ENCODE measurements at regions not wholly inside any gene's neighbourhood (a gene's known extent, or its start where the extent isn't known, plus 50 kb on each side); places are given as distances from the start of the nearest gene placed in this dataset.
A peak's percentile ranks its signal among the peaks of the same experiment; 100 is the strongest.

DNA sequence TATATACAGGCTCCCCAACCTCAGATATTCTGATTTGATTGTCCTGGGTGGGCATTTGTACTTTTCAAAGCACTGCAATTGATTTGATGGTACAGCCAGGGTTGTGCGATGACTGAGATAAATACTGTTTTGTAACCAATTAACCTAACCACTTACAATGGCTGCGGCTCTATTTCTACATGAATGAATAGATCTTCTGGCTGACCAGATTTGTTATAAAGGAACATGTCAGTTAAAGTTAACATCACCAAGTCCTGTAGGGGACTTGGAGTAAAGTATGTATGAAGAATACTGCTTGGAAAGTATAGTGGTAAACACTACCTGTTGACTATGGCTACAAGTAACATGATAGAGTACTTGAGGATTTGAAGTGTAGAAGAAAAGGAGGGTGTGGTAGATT lies 369.2 kb upstream of the JAG1 start:
- DNase-seq (ENCODE audit: low spot score) = no peak

DNA sequence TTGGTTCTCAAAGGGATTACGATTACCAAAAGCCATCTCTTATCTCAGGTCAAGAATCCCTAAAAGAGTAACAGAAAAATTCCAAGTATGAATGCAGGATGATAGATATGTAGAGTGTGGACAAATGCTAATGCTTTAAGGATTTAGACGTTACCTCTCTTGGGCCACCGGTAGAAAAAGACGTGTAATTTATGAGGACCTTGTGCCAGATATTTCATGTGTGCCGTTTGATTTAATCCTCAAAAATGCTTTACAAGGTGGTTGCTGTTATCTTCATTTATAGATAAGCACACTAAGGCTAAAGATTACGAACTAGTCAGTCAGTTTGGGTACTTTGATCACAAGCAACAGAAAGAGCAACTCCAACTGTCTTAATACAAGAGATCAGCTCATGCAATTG lies 370.8 kb upstream of the JAG1 start:
- DNase-seq (ENCODE audit: low spot score) = no peak

DNA sequence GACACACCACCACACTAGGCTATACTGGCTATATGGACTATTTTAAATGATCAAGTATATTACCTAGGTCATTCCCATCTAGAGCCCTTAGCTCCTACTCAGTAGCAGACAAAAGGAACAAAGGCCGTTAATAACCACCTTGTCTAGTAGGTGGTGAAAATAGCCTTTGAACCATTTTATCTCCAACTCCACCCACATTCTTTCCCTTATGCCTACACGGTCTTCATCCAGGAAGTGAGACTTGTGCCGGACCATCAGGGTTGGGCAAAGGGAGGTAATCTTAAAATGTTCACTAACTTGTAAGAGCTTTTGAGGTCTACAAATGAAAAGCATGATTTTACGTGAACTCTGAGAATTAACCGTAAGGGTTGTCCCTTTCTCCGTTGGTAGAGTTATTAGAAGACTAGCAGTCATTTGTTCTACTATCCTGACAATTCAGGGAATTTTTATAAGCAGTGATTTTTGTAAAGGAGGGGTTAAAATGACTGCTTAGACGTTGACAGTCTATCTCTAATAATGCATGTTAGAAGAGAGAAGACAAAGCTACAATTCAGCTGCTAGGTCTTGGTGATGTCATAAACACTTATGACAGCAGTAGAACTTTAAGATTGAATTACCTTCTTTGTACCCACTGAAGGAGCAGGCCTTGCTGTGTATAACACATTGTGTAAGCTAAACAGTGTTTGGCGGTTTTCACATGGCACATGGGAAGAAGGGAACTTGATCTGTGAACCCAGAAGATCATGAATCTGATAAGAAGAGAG lies 371.8 kb upstream of the JAG1 start:
- DNase-seq (ENCODE audit: low spot score) = no peak

DNA sequence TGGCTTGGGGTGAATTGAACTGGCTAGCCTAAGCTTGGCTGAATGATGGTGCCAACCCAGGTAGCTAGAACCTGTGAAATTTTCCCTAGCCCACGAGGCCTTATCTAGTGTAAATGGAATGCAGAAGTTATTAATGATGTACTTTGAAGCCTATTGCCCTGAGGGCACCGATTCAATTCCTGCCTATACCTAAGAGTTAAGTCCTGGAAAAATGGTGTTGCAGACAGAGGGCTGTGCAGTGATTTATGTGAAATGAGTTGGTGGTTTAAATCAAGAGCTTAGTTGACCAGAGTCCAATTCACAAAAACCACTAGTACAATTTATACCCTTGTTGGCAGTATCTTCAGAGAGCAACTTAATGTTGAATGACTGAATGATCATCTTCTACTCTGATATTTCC lies 373.8 kb upstream of the JAG1 start:
- no peak for DNase-seq (ENCODE audit: low spot score)

DNA sequence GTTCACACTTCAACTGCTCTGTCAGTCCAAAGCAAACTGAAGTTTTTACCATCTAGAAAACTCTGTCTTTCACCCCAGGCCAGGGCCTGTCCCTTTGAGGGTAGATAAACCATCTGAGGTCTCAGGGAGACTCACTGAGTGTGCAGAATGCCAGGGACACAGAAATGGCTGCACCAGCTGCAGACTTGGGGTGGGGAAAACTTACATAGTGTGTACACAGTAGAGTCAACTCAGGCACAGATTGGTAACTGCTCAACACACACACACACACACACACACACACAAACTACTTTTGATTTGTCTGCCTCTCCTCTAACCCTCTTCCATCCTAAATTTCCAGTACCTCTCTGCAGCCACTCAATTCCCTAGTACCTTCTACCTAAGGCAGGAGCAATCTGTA lies 374.9 kb upstream of the JAG1 start:
- DNase-seq (ENCODE audit: low spot score) = no peak

DNA sequence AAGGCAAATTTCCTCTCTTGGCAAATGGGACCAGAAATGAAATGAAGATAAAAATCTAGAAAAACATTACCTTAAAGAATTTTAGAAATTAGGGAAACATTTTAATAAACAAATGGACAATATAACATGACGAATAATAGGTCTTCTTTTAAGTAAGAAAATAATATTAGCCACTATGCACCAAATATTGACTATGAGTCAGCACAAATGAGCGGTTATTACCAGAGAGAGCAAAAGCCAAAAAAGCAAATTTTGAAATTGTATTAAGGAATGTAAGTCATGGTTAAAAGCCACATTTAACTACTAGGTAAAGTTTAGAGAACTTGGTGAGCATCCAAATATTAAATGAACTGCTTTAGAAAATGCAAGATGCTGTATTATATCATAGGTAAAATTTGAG lies 376.6 kb upstream of the JAG1 start:
- no peak for DNase-seq (ENCODE audit: low spot score)

DNA sequence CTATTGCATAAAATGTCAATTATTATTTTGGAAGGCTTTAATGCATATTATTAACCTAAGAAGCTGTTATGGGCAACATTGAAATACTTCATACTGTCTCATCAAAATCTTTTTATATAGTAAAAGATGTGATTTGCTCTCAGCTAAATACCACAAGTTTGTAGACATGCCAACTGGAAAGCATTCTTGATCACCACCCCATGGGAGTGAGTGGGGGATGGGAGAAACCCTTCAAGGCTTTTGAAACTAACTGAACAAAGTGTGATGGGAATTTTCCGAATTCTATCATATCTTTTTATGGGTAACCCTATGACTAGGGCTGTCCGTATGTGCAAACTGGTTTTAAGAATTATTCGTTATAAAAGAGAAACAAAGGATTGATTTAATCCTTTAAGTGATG lies 377.3 kb upstream of the JAG1 start:
- DNase-seq (ENCODE audit: low spot score) = no peak

DNA sequence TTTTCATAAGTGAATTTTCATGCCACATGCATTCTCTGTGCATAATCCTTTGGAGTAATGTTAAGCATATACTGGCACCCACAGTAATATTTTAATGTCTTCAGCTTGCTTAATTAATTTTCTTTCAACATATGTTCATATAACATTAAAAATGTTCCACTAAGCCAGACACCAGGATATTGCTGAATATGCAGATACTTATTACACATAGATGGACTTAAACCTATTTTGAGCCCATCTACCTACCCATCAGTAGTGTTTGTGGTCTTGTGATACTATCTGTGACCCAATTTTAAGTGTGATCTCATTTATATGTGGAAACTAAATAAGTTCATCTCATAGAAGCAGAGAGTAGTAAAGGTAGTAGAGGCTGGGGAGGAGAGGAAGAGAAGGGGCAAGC lies 379.5 kb upstream of the JAG1 start:
- no peak for DNase-seq (ENCODE audit: low spot score)

DNA sequence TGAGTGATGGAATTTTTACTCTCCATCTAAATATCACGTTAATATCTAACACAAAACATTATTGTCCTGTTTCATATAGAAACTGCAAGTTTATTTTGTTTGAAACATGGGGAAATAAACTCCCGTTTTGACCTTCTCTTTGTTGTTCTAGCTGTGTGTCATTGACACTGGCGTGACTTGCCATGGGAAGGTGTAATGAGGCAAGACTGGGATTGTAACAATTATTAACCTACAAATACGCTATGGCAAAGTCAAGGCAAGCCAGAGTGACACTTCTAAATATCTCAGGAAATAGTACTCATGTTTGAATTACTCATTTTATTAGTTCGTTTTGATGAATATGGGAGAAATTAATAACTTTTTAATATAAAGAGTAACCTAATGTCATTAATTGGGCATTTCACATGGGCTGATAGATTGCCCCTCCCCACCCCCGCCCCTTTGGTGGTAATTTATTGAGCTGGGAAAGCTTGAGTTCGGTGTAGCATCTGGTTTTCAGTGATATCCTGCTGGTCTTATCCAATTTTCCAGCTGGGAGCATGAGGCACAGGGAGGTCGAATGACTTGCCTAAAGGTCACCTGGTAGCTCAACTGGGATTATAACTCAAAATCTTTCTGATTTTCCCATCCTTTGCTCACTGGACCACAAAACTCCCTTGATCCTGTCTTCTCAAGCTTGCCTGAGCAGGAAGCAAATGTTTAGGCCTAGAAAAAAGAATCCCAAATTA lies 380.6 kb upstream of the JAG1 start:
- DNase-seq (ENCODE audit: low spot score) = no peak

DNA sequence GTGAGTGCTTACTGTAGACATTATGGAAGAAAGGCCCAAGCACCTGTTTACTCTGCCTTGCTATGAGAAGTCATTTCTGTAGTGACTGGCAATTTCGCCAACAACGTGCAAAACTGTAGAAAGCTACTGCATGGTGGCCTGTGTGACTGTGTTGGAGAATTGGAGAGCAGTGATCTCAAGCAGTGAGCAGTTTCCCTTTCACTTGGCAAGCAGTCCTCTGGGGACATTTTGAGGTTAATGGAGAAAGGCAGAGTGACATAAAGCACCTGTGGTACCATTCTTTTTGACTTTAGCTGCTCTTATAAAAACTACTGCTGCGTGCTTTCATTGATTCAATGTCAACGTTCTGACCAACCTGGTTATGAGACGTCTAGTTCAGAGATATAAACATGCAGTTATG lies 382.6 kb upstream of the JAG1 start:
- no peak for DNase-seq (ENCODE audit: low spot score)

DNA sequence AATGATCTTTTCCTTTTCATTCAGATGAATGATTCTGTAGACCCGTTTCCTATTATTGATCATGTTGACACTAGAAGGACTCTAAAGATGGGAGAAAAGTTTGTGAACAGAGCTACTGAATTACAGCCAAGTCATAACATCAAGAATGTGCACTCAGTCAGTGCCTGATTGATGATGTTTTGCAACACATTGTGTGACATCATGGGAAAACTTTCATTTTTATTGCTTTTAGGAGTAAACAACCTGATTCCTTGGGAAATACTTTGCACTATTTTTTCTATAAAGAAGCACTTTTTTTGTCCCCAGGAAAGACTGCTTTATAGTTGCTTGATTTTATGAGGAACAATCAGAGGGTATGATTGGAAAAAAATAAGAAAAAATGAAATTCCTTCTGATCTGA lies 383.8 kb upstream of the JAG1 start:
- no peak for DNase-seq (ENCODE audit: low spot score)

DNA sequence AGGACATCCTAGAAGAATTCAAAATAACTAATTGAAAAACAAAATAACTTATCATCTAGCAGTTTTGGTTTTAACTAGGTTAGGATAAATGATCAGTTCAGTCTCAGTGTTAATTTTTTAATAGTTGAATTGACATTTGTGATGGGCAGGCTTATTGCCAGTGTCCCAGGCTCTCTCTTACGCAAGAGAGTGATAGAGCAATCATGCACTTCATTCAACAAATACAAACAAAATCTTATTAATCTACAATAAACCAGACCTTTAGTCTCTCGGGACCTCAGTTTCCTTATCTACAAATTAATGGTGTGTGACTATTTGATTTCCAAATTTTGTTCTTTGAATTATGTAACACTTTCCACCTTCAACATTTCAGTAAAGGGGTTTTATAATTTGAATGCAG lies 385.9 kb upstream of the JAG1 start:
- no peak for DNase-seq (ENCODE audit: low spot score)

DNA sequence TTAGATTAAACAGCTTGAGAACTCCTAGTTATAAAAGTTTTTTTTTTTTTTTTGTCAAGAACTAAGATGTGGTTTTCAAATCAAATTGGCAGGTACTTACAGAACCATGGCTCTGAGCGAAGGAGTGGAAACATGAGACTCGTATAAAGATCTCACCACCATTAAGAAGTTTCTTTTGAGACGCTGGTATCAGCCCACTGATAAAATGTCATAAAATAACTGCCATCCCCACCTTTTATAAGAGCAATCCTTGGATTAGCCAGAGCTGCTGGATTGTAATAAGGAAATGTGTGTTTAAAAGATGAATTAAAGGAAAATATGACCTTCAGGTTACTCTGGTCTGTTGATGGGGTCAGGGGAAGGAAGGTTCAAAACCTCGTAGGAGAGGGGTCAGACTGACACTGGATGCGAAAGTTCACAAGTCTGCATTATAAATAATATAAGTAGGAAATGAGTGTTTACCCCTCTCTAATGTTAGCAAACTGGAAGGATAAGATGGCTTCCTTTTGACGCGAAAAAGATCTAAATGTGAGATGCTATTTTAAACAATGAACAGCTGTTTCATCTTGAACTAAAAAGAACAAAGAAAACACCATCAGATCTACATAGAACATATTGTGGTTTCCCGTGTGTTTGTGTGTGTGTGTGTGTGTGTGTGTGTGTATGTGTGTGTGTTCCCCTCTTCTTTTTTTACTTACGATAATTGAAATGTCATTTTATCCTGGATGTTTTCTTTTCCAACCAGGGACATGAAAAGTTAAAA lies 386.8 kb upstream of the JAG1 start:
- DNase-seq (ENCODE audit: low spot score) = no peak

DNA sequence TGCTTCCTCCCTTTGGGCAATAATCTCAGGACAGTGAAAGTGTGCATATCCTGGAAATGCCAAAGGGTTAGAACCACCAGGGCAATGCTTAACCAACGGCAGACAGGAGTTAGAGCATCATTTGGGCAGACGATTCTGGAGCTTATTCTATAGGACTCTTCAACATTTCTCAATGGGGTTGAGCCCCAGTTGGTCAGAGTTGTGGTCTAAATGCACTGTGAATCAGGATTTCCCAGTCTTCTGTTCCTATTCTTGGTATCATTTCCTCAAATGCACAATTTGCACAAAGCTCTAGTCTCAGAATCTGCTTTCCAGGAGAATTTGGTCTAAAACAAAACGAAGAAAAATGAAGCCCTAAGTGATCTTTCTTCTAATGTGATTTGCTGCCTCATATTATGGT lies 389.6 kb upstream of the JAG1 start:
- peak; percentile 46 for DNase-seq (ENCODE audit: low spot score)

DNA sequence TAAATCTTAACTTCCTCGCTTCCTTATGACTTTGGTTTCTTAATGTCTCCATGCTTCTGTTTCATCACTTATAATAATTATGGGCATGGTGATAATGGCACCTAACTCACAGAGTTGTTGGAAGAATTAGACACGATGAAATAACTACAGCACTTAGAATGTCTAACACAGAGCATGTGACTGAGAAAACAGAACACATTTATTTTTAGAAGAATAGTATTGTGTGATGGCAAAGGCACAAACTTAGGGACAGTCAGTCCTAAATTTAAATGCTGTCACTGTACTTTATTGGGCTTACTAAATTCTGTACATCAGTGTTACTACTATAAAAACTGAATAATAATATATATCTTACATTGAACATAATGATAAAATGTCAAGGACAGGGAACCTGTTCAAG lies 391.1 kb upstream of the JAG1 start:
- no peak for DNase-seq (ENCODE audit: low spot score)

DNA sequence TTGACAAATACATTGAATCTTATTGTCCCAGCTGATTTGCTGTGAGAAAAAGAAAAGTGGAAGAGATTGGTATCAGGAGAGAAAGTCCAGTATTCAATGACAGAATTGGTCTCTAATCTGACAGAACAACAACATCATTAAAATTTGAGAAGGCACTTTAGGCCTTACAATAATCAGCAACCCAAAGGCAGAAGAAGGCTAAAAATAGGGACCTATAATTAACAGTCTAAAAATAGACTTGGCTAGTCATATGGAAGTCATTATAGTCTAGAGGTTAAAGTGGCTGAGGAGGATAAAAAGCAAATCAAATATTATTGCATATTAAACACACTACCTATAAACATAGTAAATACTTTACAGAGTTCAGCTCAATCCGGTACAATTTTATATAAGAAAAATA lies 393.6 kb upstream of the JAG1 start:
- DNase-seq (ENCODE audit: low spot score) = no peak

DNA sequence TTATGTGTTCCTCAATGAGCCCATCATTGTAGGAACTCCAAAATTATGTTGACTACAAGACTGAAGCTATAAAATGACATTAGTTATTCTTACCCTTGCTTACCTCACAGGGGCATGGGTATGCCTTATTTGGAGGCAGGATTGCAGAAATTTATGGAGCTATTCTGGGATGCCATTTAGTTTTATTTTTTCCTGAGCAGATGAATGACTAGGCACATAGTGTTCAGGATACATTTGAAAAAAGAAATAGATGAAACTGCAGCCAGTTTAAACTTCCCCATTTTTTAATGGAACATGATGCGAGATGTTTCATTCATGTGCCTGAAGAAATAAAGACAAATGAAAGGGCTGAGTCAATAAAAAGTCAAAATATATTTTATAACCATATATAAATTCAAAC lies 399.2 kb upstream of the JAG1 start:
- no peak for DNase-seq (ENCODE audit: low spot score)

DNA sequence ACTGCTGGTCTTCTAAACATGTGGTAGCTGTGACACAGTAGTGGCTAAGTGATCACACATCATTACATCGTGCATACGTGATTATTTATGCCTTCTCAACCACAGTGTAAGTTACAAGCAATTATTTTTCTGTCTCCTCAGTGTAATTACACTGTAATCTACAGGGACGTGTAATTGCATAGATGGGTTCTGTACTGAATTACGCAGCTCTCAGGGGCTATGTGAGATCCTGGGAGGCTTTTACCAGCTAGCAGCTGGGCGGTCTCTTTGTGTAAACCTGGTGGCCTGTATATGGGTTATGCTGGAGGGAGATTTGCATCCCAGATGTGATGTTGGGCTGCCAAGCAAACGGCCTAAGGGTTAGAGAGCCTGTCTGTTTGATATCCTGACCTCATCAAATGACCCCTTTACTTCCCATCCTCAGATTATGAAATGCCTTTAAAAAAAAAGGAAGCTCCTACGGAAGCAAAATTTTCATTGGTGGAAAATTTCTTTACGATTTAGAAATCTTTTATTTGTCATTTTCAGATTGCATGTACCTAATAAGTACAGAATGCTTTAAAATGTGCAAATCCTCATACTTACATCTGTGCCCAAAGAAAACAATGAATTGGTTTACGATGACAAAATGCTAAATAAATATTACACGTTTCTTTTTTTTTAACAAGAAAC lies 402.8 kb upstream of the JAG1 start:
- no peak for DNase-seq (ENCODE audit: low spot score)

DNA sequence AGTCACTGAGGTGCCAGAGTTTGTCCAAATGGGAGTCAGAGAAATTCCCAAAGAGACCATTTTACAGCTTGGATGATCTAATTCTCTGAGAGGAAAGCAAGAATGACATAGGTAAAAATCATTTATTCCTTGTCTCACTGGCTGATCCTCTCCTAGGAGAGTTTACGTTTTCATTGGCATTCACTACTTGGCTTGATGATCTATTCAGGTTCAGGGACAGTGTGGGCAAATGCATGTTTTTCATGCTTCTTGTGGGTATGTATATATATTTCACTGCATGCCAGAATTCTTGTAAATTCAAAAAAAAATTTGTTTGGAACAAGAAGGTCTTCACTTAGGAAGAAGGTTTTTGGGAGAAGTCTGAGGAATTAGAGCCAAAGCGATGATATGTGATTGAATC lies 403.4 kb upstream of the JAG1 start:
- no peak for DNase-seq (ENCODE audit: low spot score)

DNA sequence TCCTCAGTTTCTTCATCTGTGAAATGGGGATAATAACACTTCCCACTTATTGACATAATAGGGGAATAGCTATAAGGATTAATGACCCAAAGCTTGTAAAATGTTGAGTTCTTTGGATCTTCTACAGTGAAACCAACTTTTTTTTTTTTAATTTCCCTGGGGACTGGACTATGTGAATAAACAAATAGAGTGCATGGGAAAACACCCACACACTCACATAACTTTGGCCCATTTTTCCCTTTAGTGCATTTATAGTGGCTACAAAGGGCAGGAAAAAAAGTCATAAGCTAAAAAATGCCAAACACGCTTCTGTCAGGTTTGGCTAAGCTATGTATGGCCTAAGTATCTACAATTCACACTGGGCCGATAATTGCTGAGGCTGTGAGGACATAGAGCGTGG lies 406.2 kb upstream of the JAG1 start:
- DNase-seq (ENCODE audit: low spot score) = no peak

DNA sequence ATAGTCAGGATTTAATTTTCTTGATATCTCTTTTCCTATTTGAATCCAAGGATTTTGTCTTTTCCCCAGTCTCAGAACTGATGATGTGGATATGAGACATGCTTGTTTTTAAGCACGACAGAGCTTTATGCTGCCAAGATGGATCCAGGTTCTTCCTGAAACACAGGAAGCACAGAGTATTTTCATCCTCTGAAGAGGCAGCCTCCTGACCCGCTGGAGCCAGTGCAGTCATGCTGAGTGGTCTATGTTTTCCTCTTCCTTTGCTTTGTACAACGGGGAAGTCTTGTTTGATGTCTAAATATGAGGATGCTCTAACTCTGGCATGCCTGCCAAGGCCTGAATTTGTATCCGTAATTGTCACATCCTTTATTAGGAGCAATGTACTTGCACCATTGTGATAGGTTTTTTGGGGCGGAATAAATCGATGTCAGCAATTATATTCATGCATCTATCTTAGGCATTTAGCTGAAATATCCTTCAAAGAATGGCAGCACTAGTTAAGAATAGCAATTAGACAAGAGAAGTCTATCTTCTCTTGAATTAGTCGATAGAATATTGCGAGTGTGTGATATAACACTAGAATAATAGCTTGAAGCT lies 407.1 kb upstream of the JAG1 start:
- no peak for DNase-seq (ENCODE audit: low spot score)

DNA sequence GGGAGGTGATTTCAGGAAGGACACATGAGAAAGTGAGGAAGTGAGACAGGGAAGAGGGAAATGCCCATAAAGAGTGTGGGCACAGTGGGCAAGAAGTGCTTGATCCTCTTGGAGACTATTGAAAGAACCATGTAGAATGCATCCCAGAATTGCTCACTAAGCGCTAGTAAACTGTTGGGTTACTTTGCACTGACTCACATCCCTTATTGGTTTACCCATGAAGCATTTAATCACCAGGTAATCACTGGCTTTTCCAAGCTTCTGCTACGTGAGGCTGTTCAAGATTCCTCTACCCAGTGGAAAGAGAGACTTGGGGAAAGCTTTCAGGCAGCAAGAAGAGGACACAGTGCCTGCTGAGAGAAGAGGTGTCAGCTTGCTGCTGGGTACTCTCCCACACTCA lies 410.0 kb upstream of the JAG1 start:
- no peak for DNase-seq (ENCODE audit: low spot score)

Measured in pons (tissue), 1 donor.